Endodermal cell (in vitro differentiated cells): ENCODE measurements at regions not wholly inside any gene's neighbourhood (a gene's known extent, or its start where the extent isn't known, plus 50 kb on each side); places are given as distances from the start of the nearest gene placed in this dataset.
"Not testable (repeated sequence)": the region's sequence is repeated elsewhere in the genome, so short reads cannot be mapped to it uniquely, and the experiment has no call there.

ENCODE experiments used
- DNase-seq: peaks from one replicate; pipeline ENCODE4 v3.0.0-alpha.2; 2017
- H3K27ac ChIP-seq: 2 replicates; pipeline ENCODE4 v1.5.1; 2013; ENCODE audit warnings: mild to moderate bottlenecking, low read depth, low read length, moderate library complexity
- H3K27me3 ChIP-seq: 2 replicates; pipeline ENCODE4 v1.6.1; 2013; ENCODE audit warnings: mild to moderate bottlenecking, low read length, moderate library complexity; ENCODE audit not compliant: insufficient read depth, control insufficient read depth, poor library complexity, severe bottlenecking
- H3K36me3 ChIP-seq: 2 replicates; pipeline ENCODE4 v1.7.0; 2013; ENCODE audit warnings: mild to moderate bottlenecking, low read length, moderate library complexity; ENCODE audit not compliant: control insufficient read depth, insufficient read depth
- H3K4me1 ChIP-seq: one replicate; pipeline ENCODE4 v1.7.0; 2013; ENCODE audit warnings: low read length; ENCODE audit not compliant: control insufficient read depth, insufficient read depth
- H3K4me3 ChIP-seq: 2 replicates; pipeline ENCODE4 v1.5.1; 2013; ENCODE audit warnings: mild to moderate bottlenecking, low read length, moderate library complexity
- H3K9ac ChIP-seq: 2 replicates; pipeline ENCODE4 v1.6.1; 2013; ENCODE audit warnings: mild to moderate bottlenecking, low read length, moderate library complexity; ENCODE audit not compliant: poor library complexity, severe bottlenecking; ENCODE audit errors: extremely low read depth
- H3K9me3 ChIP-seq: 2 replicates; pipeline ENCODE4 v1.6.1; 2013; ENCODE audit warnings: mild to moderate bottlenecking, low read length, moderate library complexity; ENCODE audit not compliant: control insufficient read depth
- H3K27ac Mint-ChIP-seq: 2 replicates; pipeline ENCODE4 v1.8.0; 2020; ENCODE audit warnings: mixed read lengths
- H3K27me3 Mint-ChIP-seq: 2 replicates; pipeline ENCODE4 v1.8.0; 2021; ENCODE audit warnings: mild to moderate bottlenecking, mixed read lengths; ENCODE audit not compliant: insufficient read depth
- H3K36me3 Mint-ChIP-seq: 2 replicates; pipeline ENCODE4 v1.8.0; 2020; ENCODE audit warnings: low read depth, mixed read lengths
- H3K4me1 Mint-ChIP-seq: 2 replicates; pipeline ENCODE4 v1.8.0; 2020; ENCODE audit warnings: mixed read lengths
- H3K4me3 Mint-ChIP-seq: 2 replicates; pipeline ENCODE4 v1.8.0; 2020; ENCODE audit warnings: mild to moderate bottlenecking, moderate library complexity, mixed read lengths
- H3K9me3 Mint-ChIP-seq: 2 replicates; pipeline ENCODE4 v1.8.0; 2020; ENCODE audit warnings: mild to moderate bottlenecking, mixed read lengths
- CTCF ChIP-seq: fragments of 200-600 bp; sonication (generic); conservative IDR thresholded peaks from 2 replicates; pipeline ENCODE4 v1.5.0; 2021; ENCODE audit warnings: antibody characterized with exemption, mild to moderate bottlenecking
- WGBS, 2 experiments: methylation state at CpG; one replicate each; pipeline versions ENCODE4 v1.1.5 to v1.1.7; 2013; ENCODE audit warnings: missing lambda C conversion rate in 2 of 2, mixed read lengths in 1 of 2; ENCODE audit not compliant: insufficient coverage in 1 of 2, insufficient read length in 1 of 2; 5-methylcytosine and 5-hydroxymethylcytosine counted together

DNA sequence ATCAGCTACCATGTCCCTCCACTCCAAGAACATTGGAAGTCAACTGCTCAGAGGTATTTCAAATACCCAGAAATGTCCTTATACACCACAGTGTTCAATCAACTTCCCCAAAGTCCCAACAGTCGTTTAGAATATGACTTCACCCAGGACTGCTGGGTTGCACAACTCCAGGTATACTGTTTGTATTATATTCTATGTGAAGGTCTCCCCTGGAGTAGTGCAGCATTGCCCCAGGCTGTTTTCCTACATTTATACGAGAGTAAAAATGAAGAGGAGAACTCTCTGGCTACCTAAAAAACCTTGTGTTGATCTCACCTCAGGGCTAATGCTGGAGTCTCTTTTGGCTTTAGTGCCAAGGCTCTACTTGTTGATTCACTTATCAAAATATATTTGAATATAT lies 183.6 kb upstream of the MAP3K1 start:
- H3K4me1 Mint-ChIP-seq, result peaks cover 35% of the 10 kb centered on the region

DNA sequence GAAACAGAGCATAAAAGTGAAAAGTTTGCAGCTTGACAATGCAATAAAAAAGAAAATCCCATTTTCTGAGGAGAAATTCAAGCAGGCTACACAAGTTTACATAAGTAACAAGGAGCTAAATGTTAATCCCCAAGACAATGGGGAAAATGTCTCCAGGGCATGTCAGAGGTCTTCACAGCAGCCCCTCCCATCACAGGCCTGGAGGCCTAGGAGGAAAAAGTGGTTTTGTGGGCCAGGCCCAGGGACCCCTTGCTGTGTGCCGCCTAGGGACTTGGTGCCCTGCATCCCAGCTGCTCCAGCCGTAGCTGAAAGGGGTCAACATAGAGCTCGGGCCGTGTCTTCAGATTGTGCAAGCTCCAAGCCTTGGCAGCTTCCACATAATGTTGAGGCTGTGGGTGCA lies 186.7 kb upstream of the MAP3K1 start:
- Histone ChIP-seq H3K4me3 (peak overlapping the region; percentile 23), H3K9me3 (peaks cover 68% of the 10 kb centered on the region)
- H3K4me1 ChIP-seq, DNase-seq, H3K4me3 Mint-ChIP-seq, H3K27me3 Mint-ChIP-seq, H3K9ac ChIP-seq, H3K36me3 ChIP-seq, H3K27ac Mint-ChIP-seq, H3K27me3 ChIP-seq, H3K27ac ChIP-seq: not testable (repeated sequence)
- 88% methylated on average over 4 of the region's 4 CpGs; no CpG with 5 or more reads in 1 of the 2 experiments for WGBS, 2 experiments
- peaks cover 51% of the 10 kb centered on the region for H3K9me3 Mint-ChIP-seq
- peaks cover 12% of the 10 kb centered on the region for H3K4me1 Mint-ChIP-seq
- H3K36me3 Mint-ChIP-seq, result peaks cover 11% of the 10 kb centered on the region

More for the DNA sequence above, 183.6 kb upstream of the MAP3K1 start:
- Histone ChIP-seq H3K4me3 (no peak overlapping the region), H3K36me3 (no peaks in the 10 kb centered on the region), H3K9ac (no peak overlapping the region), H3K27ac (no peak overlapping the region), H3K9me3 (peaks cover 62% of the 10 kb centered on the region), H3K27me3 (no peaks in the 10 kb centered on the region), H3K4me1 (no peaks in the 10 kb centered on the region)
- DNase-seq, result no peak
- 89 to 100% methylated on average over 1 to 2 of the region's 2 CpGs for WGBS, 2 experiments
- no peaks in the 10 kb centered on the region for H3K27me3 Mint-ChIP-seq
- H3K27ac Mint-ChIP-seq, result no peak overlapping the region
- H3K36me3 Mint-ChIP-seq, result peaks cover 11% of the 10 kb centered on the region
- H3K9me3 Mint-ChIP-seq, result peaks cover 45% of the 10 kb centered on the region
- TF ChIP-seq CTCF, result no peak
- H3K4me3 Mint-ChIP-seq, result no peak overlapping the region

GRCh38 chr5:56625541-56625940 lies 189.8 kb upstream of the MAP3K1 start:
- no peaks in the 10 kb centered on the region for H3K27me3 ChIP-seq
- no peak for DNase-seq
- Mint-ChIP-seq H3K4me1 (no peaks in the 10 kb centered on the region), H3K27ac (no peak overlapping the region), H3K36me3 (peaks cover 11% of the 10 kb centered on the region), H3K9me3 (peaks cover 53% of the 10 kb centered on the region), H3K27me3 (no peaks in the 10 kb centered on the region), H3K4me3 (no peak overlapping the region)
- no peak overlapping the region for H3K27ac ChIP-seq
- no peak for TF ChIP-seq CTCF
- H3K36me3 ChIP-seq, result no peaks in the 10 kb centered on the region
- H3K9me3 ChIP-seq, result peaks cover 57% of the 10 kb centered on the region
- H3K4me3 ChIP-seq, result no peak overlapping the region
- whole genome bisulfite sequencing, 2 experiments, result 100% methylated on average over 2 of the region's 2 CpGs; no CpG with 5 or more reads in 1 of the 2 experiments
- H3K4me1 ChIP-seq, result no peaks in the 10 kb centered on the region
- no peak overlapping the region for H3K9ac ChIP-seq

GRCh38 chr5:56624751-56625150 lies 190.6 kb upstream of the MAP3K1 start:
- TF ChIP-seq CTCF, result no peak
- H3K4me1 ChIP-seq, result no peaks in the 10 kb centered on the region
- DNase-seq, result no peak
- no peak overlapping the region for H3K4me3 Mint-ChIP-seq
- H3K4me1 Mint-ChIP-seq, result no peaks in the 10 kb centered on the region
- no peak overlapping the region for H3K27ac Mint-ChIP-seq
- H3K36me3 ChIP-seq, result no peaks in the 10 kb centered on the region
- H3K36me3 Mint-ChIP-seq, result peaks cover 7% of the 10 kb centered on the region
- no peak overlapping the region for H3K9ac ChIP-seq
- H3K9me3 ChIP-seq, result peaks cover 49% of the 10 kb centered on the region
- 86% methylated on average over 1 of the region's 1 CpG; no CpG with 5 or more reads in 1 of the 2 experiments for WGBS, 2 experiments
- no peak overlapping the region for H3K4me3 ChIP-seq
- peaks cover 45% of the 10 kb centered on the region for H3K9me3 Mint-ChIP-seq
- H3K27me3 Mint-ChIP-seq, result no peaks in the 10 kb centered on the region
- H3K27me3 ChIP-seq, result no peaks in the 10 kb centered on the region
- no peak overlapping the region for H3K27ac ChIP-seq
